ENCODE measurements at regions not wholly inside any gene's neighbourhood (a gene's known extent, or its start where the extent isn't known, plus 50 kb on each side); places are given as distances from the start of the nearest gene placed in this dataset.

- no peak overlapping the region for H3K4me3 ChIP-seq
- H3K36me3 ChIP-seq = no peaks in the 10 kb centered on the region
- H3K9me3 ChIP-seq = no peaks in the 10 kb centered on the region
- TF ChIP-seq CTCF (IDR thresholded peaks at IDR 0.05) (no peak), POLR2A (IDR thresholded peaks at IDR 0.05; ENCODE audit: low read depth) (no peak), EP300 (IDR thresholded peaks at IDR 0.05) (no peak), POLR2AphosphoS5 (IDR thresholded peaks at IDR 0.05) (no peak)
- 77% methylated on average over 4 of the region's 4 CpGs for WGBS
- H3K27ac ChIP-seq (replicated peaks in 1 of 4) = no peak overlapping the region
- DNase-seq (ENCODE audit: extremely low spot score) = no peak
- no peaks in the 10 kb centered on the region for H3K27me3 ChIP-seq
- intact Hi-C loops (cut with DNase I) = no loop called here
- no peaks in the 10 kb centered on the region for H3K4me1 ChIP-seq
Observed at GRCh38 chr3:74766405-74766804, 151.9 kb upstream of the CNTN3 start.

GRCh38 chr3:74763830-74764229, 149.4 kb upstream of the CNTN3 start:
- no peak overlapping the region for H3K4me3 ChIP-seq
- 74% methylated on average over 2 of the region's 2 CpGs for WGBS
- H3K4me1 ChIP-seq = no peaks in the 10 kb centered on the region
- DNase-seq (ENCODE audit: extremely low spot score) = no peak
- TF ChIP-seq EP300 (IDR thresholded peaks at IDR 0.05) = no peak
- TF ChIP-seq POLR2A (IDR thresholded peaks at IDR 0.05; ENCODE audit: low read depth) = no peak
- no peak for TF ChIP-seq POLR2AphosphoS5 (IDR thresholded peaks at IDR 0.05)
- no peak for TF ChIP-seq CTCF (IDR thresholded peaks at IDR 0.05)
- intact Hi-C loops (cut with DNase I) = no loop called here
- H3K9me3 ChIP-seq = no peaks in the 10 kb centered on the region
- no peaks in the 10 kb centered on the region for H3K27me3 ChIP-seq
- H3K36me3 ChIP-seq = no peaks in the 10 kb centered on the region
- no peak overlapping the region for H3K27ac ChIP-seq (replicated peaks in 1 of 4)

- 46% methylated on average over 2 of the region's 2 CpGs for WGBS
- Histone ChIP-seq H3K27ac (replicated peaks in 1 of 4) (no peak overlapping the region), H3K27me3 (no peaks in the 10 kb centered on the region), H3K4me1 (no peaks in the 10 kb centered on the region), H3K9me3 (no peaks in the 10 kb centered on the region), H3K4me3 (no peak overlapping the region), H3K36me3 (no peaks in the 10 kb centered on the region)
- intact Hi-C loops (cut with DNase I) = no loop called here
- TF ChIP-seq EP300 (IDR thresholded peaks at IDR 0.05) (no peak), POLR2A (IDR thresholded peaks at IDR 0.05; ENCODE audit: low read depth) (no peak)
- no peak for DNase-seq (ENCODE audit: extremely low spot score)
Observed at GRCh38 chr3:74756674-74757073, 142.2 kb upstream of the CNTN3 start.

- no peak for TF ChIP-seq EP300 (IDR thresholded peaks at IDR 0.05)
- TF ChIP-seq CTCF (IDR thresholded peaks at IDR 0.05) = no peak
- TF ChIP-seq POLR2AphosphoS5 (IDR thresholded peaks at IDR 0.05) = no peak
- no peak for TF ChIP-seq POLR2A (IDR thresholded peaks at IDR 0.05; ENCODE audit: low read depth)
- H3K4me1 ChIP-seq = no peaks in the 10 kb centered on the region
- no peak for DNase-seq (ENCODE audit: extremely low spot score)
- WGBS = 93% methylated on average over 5 of the region's 7 CpGs
- no peak overlapping the region for H3K27ac ChIP-seq (replicated peaks in 1 of 4)
- no peaks in the 10 kb centered on the region for H3K36me3 ChIP-seq
- H3K4me3 ChIP-seq = no peak overlapping the region
- no peaks in the 10 kb centered on the region for H3K27me3 ChIP-seq
- H3K9me3 ChIP-seq = no peaks in the 10 kb centered on the region
- intact Hi-C loops (cut with DNase I) = no loop called here
Observed at GRCh38 chr3:74752290-74752689, 137.8 kb upstream of the CNTN3 start.

- Histone ChIP-seq H3K27me3 (no peaks in the 10 kb centered on the region), H3K36me3 (no peaks in the 10 kb centered on the region), H3K9me3 (no peaks in the 10 kb centered on the region), H3K27ac (replicated peaks in 1 of 4) (no peak overlapping the region), H3K4me1 (no peaks in the 10 kb centered on the region), H3K4me3 (no peak overlapping the region)
- intact Hi-C loops (cut with DNase I) = no loop called here
- WGBS = 71% methylated on average over 1 of the region's 7 CpGs
- DNase-seq (ENCODE audit: extremely low spot score) = no peak
- TF ChIP-seq EP300 (IDR thresholded peaks at IDR 0.05) = no peak
- TF ChIP-seq CTCF (IDR thresholded peaks at IDR 0.05) = no peak
- TF ChIP-seq POLR2A (IDR thresholded peaks at IDR 0.05; ENCODE audit: low read depth) = no peak
- no peak for TF ChIP-seq POLR2AphosphoS5 (IDR thresholded peaks at IDR 0.05)
Observed at GRCh38 chr3:74751775-74752174, 137.3 kb upstream of the CNTN3 start.
